Activated CD8-positive, alpha-beta memory T cell treated with anti-CD3 and anti-CD28 coated beads, Interleukin-2, amount 50 U/mL, for 4 hours (primary cell): ENCODE measurements at regions not wholly inside any gene's neighbourhood (a gene's known extent, or its start where the extent isn't known, plus 50 kb on each side); places are given as distances from the start of the nearest gene placed in this dataset.

Source experiments
- DNase-seq: peaks from one replicate; pipeline ENCODE4 v3.0.0-alpha.2; 2020

- DNase-seq, result no peak
Observed at GRCh38 chr3:102163039-102163817, 271.6 kb upstream of the ZPLD1 start.

- DNase-seq, result no peak
Observed at GRCh38 chr3:102163818-102164154, 271.0 kb upstream of the ZPLD1 start.

GRCh38 chr3:102165367-102165766, 269.4 kb upstream of the ZPLD1 start:
- DNase-seq, result no peak

- DNase-seq, result no peak
Observed at GRCh38 chr3:102169915-102170479, 264.8 kb upstream of the ZPLD1 start.

- DNase-seq, result no peak
Observed at GRCh38 chr3:102170545-102170944, 264.3 kb upstream of the ZPLD1 start.

GRCh38 chr3:102174312-102174712, 260.5 kb upstream of the ZPLD1 start:
- no peak for DNase-seq

GRCh38 chr3:102174832-102175374, 259.9 kb upstream of the ZPLD1 start:
- DNase-seq, result no peak

- no peak for DNase-seq
Observed at GRCh38 chr3:102176333-102177050, 258.3 kb upstream of the ZPLD1 start.

- no peak for DNase-seq
Observed at GRCh38 chr3:102177075-102177755, 257.6 kb upstream of the ZPLD1 start.

- no peak for DNase-seq
Observed at GRCh38 chr3:102178817-102179216, 256.0 kb upstream of the ZPLD1 start.

- DNase-seq, result no peak
Observed at GRCh38 chr3:102179326-102180177, 255.3 kb upstream of the ZPLD1 start.

GRCh38 chr3:102180280-102180931, 254.4 kb upstream of the ZPLD1 start:
- no peak for DNase-seq

GRCh38 chr3:102181175-102181920, 253.5 kb upstream of the ZPLD1 start:
- DNase-seq, result no peak

GRCh38 chr3:102182162-102182561, 252.7 kb upstream of the ZPLD1 start:
- no peak for DNase-seq

GRCh38 chr3:102183186-102183585, 251.6 kb upstream of the ZPLD1 start:
- no peak for DNase-seq

- no peak for DNase-seq
Observed at GRCh38 chr3:102183623-102184022, 251.2 kb upstream of the ZPLD1 start.

GRCh38 chr3:102189541-102189940, 245.3 kb upstream of the ZPLD1 start:
- no peak for DNase-seq

- DNase-seq, result no peak
Observed at GRCh38 chr3:102189956-102190723, 244.7 kb upstream of the ZPLD1 start.

GRCh38 chr3:102192575-102192974, 242.2 kb upstream of the ZPLD1 start:
- no peak for DNase-seq

GRCh38 chr3:102193255-102193654, 241.6 kb upstream of the ZPLD1 start:
- DNase-seq, result no peak
